ENCODE measurements at regions not wholly inside any gene's neighbourhood (a gene's known extent, or its start where the extent isn't known, plus 50 kb on each side); places are given as distances from the start of the nearest gene placed in this dataset.

DNA sequence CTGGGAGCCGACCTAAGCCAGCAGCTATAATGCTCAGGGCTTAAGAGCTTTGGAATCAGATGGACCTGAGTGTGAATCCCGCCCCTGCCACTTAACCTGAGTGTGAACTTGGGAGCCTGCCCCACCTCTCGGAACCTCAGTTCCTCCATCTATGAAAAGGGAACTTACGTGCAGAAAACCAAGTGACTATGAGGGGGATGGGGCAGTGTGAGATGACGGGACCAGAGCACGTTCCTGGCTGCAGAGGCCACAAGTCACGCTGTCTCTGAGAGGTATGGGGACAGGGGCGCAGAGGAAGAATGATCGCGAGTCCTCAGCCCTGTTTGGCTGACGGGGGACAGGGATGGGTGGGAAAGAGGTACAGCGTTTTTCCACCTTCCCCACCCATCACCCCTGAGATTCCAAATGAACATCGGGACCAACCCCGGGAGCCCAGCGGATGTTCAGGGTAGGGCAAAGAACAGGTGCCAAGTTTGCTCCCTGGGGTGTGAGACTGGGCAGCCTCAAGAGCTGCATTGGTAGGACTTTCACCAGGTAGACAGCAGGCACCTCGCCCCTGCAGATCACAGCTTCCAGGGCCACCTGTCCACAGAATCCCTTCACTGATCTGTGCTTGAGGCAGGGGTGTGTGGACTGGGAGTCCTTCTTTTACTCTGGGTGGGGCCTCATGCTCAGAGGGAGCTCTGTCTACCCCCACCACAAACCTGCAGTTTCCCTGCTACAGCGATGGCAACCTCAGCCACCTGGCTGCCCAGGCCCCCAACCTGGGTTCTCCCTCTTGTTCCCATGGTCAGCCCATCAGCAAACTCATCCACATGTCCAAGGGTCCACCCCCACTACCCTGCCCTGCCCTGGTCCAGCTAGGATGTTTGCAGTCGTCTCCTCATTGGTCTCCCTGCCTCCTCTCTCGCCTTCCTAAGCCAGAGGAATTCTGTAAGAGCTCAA lies 85.8 kb downstream of the CEBPB start:
- no peaks in the 10 kb centered on the region for H3K36me3 ChIP-seq
- H3K27ac ChIP-seq, result no peak overlapping the region
- no peak overlapping the region for H3K4me3 ChIP-seq (ENCODE audit: low read depth, low read length)
- no peaks in the 10 kb centered on the region for H3K27me3 ChIP-seq (ENCODE audit: insufficient read depth, low read depth, severe bottlenecking)
- H3K9me3 ChIP-seq (ENCODE audit: severe bottlenecking), result no peaks in the 10 kb centered on the region
- no peak for TF ChIP-seq CTCF (IDR thresholded peaks at IDR 0.05; ENCODE audit: low read depth, low read length)
- DNase-seq, result no peak

GRCh38 chr20:50277064-50277415 lies 86.4 kb downstream of the CEBPB start:
- H3K36me3 ChIP-seq, result no peaks in the 10 kb centered on the region
- TF ChIP-seq CTCF (IDR thresholded peaks at IDR 0.05; ENCODE audit: low read depth, low read length), result no peak
- H3K4me3 ChIP-seq (ENCODE audit: low read depth, low read length), result no peak overlapping the region
- no peak overlapping the region for H3K27ac ChIP-seq
- no peaks in the 10 kb centered on the region for H3K9me3 ChIP-seq (ENCODE audit: severe bottlenecking)
- H3K27me3 ChIP-seq (ENCODE audit: insufficient read depth, low read depth, severe bottlenecking), result no peaks in the 10 kb centered on the region
- no peak for DNase-seq

DNA sequence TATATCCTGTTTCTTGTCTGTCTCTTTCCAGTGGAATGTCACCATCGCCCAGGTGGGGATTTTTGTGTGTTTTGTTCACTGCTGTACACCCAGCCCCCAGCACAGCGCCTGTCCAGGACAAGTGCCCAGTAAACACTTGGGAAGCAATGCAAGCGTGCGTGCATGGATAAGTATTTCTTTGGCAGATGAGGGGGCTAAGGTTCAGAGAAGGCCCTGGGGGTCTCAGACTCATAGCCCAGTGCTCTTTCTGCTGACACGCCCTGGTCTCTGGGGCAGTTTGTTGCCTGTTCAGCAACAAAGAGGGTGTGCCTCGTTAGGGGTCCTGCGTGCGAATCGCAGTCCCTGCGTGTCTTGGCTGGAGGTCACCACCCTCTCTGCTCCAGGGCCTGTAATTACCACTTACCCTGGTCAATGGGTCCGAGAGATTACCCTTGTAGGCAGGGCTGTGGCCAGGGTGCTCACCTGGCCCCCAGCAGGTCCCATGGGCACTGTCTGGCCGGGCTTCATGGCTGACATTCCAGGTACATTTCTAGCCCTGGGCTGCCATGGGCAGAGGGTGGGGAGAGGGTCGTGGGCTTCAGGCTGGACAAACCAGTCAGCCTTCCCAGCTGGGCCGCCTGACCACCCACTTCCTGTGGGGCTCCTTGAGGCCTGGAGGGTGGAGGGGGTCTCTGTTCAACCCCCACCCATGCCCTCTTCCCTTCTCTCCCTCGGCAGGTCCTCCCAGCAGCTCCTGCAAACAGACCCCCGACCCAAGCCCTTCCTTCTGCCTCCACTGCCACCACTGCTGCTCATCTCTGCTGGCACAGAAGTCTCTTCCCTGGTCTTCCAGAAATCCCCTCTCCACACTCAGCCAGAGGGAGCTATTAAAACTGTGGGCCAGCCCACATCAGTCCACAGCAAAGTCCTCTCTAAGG lies 87.1 kb downstream of the CEBPB start:
- Histone ChIP-seq H3K27me3 (ENCODE audit: insufficient read depth, low read depth, severe bottlenecking) (no peaks in the 10 kb centered on the region), H3K9me3 (ENCODE audit: severe bottlenecking) (no peaks in the 10 kb centered on the region), H3K36me3 (no peaks in the 10 kb centered on the region), H3K27ac (no peak overlapping the region; the same call in 1 of the 2 replicates), H3K4me3 (ENCODE audit: low read depth, low read length) (no peak overlapping the region)
- TF ChIP-seq CTCF (IDR thresholded peaks at IDR 0.05; ENCODE audit: low read depth, low read length), result no peak
- DNase-seq, result no peak

GRCh38 chr20:50278377-50278683 lies 87.7 kb downstream of the CEBPB start:
- no peaks in the 10 kb centered on the region for H3K9me3 ChIP-seq (ENCODE audit: severe bottlenecking)
- no peak for TF ChIP-seq CTCF (IDR thresholded peaks at IDR 0.05; ENCODE audit: low read depth, low read length)
- peak overlapping the region; percentile 7; the same call in 1 of the 2 replicates for H3K27ac ChIP-seq
- no peaks in the 10 kb centered on the region for H3K36me3 ChIP-seq
- no peak for DNase-seq
- H3K27me3 ChIP-seq (ENCODE audit: insufficient read depth, low read depth, severe bottlenecking), result no peaks in the 10 kb centered on the region
- H3K4me3 ChIP-seq (ENCODE audit: low read depth, low read length), result no peak overlapping the region

DNA sequence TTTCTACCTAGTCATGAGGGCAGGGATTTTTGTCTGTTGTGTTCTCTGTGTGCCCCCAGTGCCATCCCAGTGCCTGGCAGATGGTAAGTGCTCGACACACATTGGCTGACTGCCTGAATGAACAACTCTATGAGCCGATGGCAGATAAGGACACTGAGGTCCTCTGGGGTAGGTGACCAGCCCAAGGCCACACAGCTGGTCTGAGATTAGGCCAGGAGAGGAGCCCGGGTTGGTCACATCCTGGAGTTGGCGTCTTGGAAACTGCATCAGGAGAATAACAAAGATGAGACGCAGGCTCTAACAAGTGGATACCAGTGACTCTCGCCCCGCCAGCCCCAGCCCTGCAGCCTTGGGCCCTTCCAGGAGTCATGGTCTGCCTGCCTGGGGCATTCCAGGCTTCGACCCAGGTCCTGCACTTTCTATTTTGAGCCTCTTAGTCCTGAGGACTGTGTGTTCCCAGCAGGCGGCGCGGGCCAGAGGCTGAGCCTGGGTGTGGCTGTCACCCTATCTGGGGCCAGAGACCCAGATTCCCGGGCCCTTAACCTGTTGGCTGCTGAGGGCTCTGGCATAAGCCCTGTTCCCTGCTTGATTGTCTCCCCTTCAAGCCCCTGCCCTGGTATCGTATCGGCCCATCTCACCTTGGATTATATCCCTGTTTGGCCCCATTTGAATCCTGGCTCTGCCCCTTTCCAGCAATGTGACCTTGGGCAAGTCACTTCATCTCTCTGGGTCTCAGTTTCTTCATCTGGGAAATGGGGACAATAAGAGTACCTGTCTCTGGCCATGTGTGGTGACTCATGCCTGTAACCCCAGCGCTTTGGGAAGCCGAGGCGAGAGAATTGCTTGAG lies 88.3 kb downstream of the CEBPB start:
- no peaks in the 10 kb centered on the region for H3K27me3 ChIP-seq (ENCODE audit: insufficient read depth, low read depth, severe bottlenecking)
- H3K36me3 ChIP-seq, result no peaks in the 10 kb centered on the region
- H3K9me3 ChIP-seq (ENCODE audit: severe bottlenecking), result no peaks in the 10 kb centered on the region
- H3K27ac ChIP-seq, result peak overlapping the region; percentile 7
- peak; percentile 85 for DNase-seq
- TF ChIP-seq CTCF (IDR thresholded peaks at IDR 0.05; ENCODE audit: low read depth, low read length), result peak; percentile 64
- no peak overlapping the region for H3K4me3 ChIP-seq (ENCODE audit: low read depth, low read length)
